GM12878 (cell line): ENCODE measurements at regions not wholly inside any gene's neighbourhood (a gene's known extent, or its start where the extent isn't known, plus 50 kb on each side); places are given as distances from the start of the nearest gene placed in this dataset.

Experiments used
- CHD1 ChIP-seq: IDR thresholded peaks from 2 replicates; pipeline ENCODE4 v1.6.1; 2012; ENCODE audit warnings: low read depth, low read length, improper control_type of control experiment
- CREB1 ChIP-seq: IDR thresholded peaks from 2 replicates; pipeline ENCODE4 v1.6.1; 2012; ENCODE audit warnings: low read depth, mild to moderate bottlenecking, inconsistent platforms
- CTCF ChIP-seq, 3 experiments: IDR thresholded peaks in 2 of 3; conservative IDR thresholded peaks in 1 of 3; 2 replicates each; pipeline ENCODE4 v1.5.1; 2011; ENCODE audit warnings: low read depth in 3 of 3, low read length in 3 of 3, mild to moderate bottlenecking in 3 of 3, control low read depth in 2 of 3, moderate library complexity in 2 of 3, inconsistent platforms in 1 of 3, mixed read lengths in 1 of 3; ENCODE audit not compliant: control insufficient read depth in 2 of 3, insufficient read depth in 1 of 3; ENCODE audit errors: extremely low read depth in 1 of 3
- EZH2 ChIP-seq: IDR thresholded peaks from 2 replicates; pipeline ENCODE4 v1.6.1; 2012; ENCODE audit warnings: low read depth, mild to moderate bottlenecking, control low read depth, inconsistent platforms, low read length, borderline replicate concordance; ENCODE audit not compliant: control insufficient read depth
- HDAC2 ChIP-seq: fragments of 200-600 bp; sonication (generic); IDR thresholded peaks from 2 replicates; pipeline ENCODE4 v1.6.1; 2017
- IRF5 ChIP-seq: fragments of 450-650 bp; IDR thresholded peaks from 2 replicates; pipeline ENCODE4 v1.6.1; 2017; ENCODE audit warnings: borderline replicate concordance
- JUND ChIP-seq: IDR thresholded peaks from 2 replicates; pipeline ENCODE4 v1.6.1; 2012; ENCODE audit warnings: low read depth, mild to moderate bottlenecking, low read length, improper control_type of control experiment, moderate library complexity
- MAX ChIP-seq: IDR thresholded peaks from 2 replicates; pipeline ENCODE4 v1.6.1; 2012; ENCODE audit warnings: low read depth, low read length, improper control_type of control experiment
- POLR2A ChIP-seq: IDR thresholded peaks from 2 replicates; pipeline ENCODE4 v1.6.1; 2011; ENCODE audit warnings: low read depth, mild to moderate bottlenecking, low read length
- POLR2AphosphoS5 ChIP-seq: IDR thresholded peaks from 2 replicates; pipeline ENCODE4 v1.6.1; 2011; ENCODE audit warnings: mild to moderate bottlenecking, low read length, inconsistent platforms
- RELA ChIP-seq: fragments of 450-650 bp; IDR thresholded peaks from 2 replicates; pipeline ENCODE4 v1.8.0; 2014; ENCODE audit warnings: borderline replicate concordance; ENCODE audit not compliant: partially characterized antibody
- SRF ChIP-seq, 2 experiments: IDR thresholded peaks; 2 replicates each; pipeline ENCODE4 v1.6.1; 2011; ENCODE audit warnings: low read depth in 2 of 2, low read length in 2 of 2, mild to moderate bottlenecking in 1 of 2, moderate library complexity in 1 of 2
- TBL1XR1 ChIP-seq: IDR thresholded peaks from 2 replicates; pipeline ENCODE4 v1.6.1; 2012; ENCODE audit warnings: low read depth, low read length, improper control_type of control experiment
- TCF12 ChIP-seq: IDR thresholded peaks from 2 replicates; pipeline ENCODE4 v1.6.1; 2011; ENCODE audit warnings: low read depth, mild to moderate bottlenecking, low read length

GRCh38 chr19:32124585-32124984 lies 220.8 kb upstream of the ZNF507 start:
- TF ChIP-seq MAX: no peak
- TF ChIP-seq HDAC2: no peak
- TF ChIP-seq CREB1: no peak
- TF ChIP-seq EZH2: no peak
- no peak for TF ChIP-seq POLR2A
- TF ChIP-seq TCF12: no peak
- TF ChIP-seq IRF5: no peak
- TF ChIP-seq CTCF (IDR thresholded peaks at IDR 0.05 in 2 of 3, conservative IDR thresholded peaks at IDR 0.05 in 1 of 3; ENCODE audit: control insufficient read depth in 2 of 3, extremely low read depth in 1 of 3, insufficient read depth in 1 of 3, low read depth in 3 of 3, low read length in 3 of 3): no peak
- no peak for TF ChIP-seq RELA
- TF ChIP-seq JUND: no peak
- TF ChIP-seq CHD1: no peak
- no peak for TF ChIP-seq TBL1XR1
- no peak for TF ChIP-seq POLR2AphosphoS5
- TF ChIP-seq SRF (IDR thresholded peaks at IDR 0.05; ENCODE audit: low read depth in 2 of 2, low read length in 2 of 2): no peak
